PC-3 (cell line): ENCODE measurements at regions not wholly inside any gene's neighbourhood (a gene's known extent, or its start where the extent isn't known, plus 50 kb on each side); places are given as distances from the start of the nearest gene placed in this dataset. TPM values are rescaled to one million over a fixed set of nuclear protein-coding genes. Genes with fewer than 3 reads are reported as not detected.

ENCODE experiments used
- microRNA-seq: library from miRNA; unstranded; fragments of <30 nt; microRNA quantifications from one replicate; pipeline ENCODE4 v1.1.0, GENCODE V29; 2020; ENCODE audit not compliant: unreplicated experiment

Small RNA genes in the stretch of these regions (microRNA-seq; reads per million reads assigned to microRNA genes)
- gene MIR550A2 = not detected
- not detected for gene MIR550B2
